GM19372 (cell line): ENCODE measurements at regions not wholly inside any gene's neighbourhood (a gene's known extent, or its start where the extent isn't known, plus 50 kb on each side); places are given as distances from the start of the nearest gene placed in this dataset.
"Not testable (repeated sequence)": the region's sequence is repeated elsewhere in the genome, so short reads cannot be mapped to it uniquely, and the experiment has no call there.

Source experiments
- ATAC-seq: cut with Tn5 transposase; IDR thresholded peaks from one replicate; pipeline ENCODE4 v1.9.1; 2021; ENCODE audit warnings: mild to moderate bottlenecking, low read depth, moderate library complexity; ENCODE audit not compliant: unreplicated experiment

- no peak for ATAC-seq
Measured at GRCh38 chr4:129968366-129968765, 872.4 kb downstream of the C4orf33 start.

- no peak for ATAC-seq
Measured at GRCh38 chr4:129968778-129969177, 872.8 kb downstream of the C4orf33 start.

- no peak for ATAC-seq
Measured at GRCh38 chr4:129970801-129971200, 874.8 kb downstream of the C4orf33 start.

- no peak for ATAC-seq
Measured at GRCh38 chr4:129971419-129971818, 875.5 kb downstream of the C4orf33 start.

- ATAC-seq, result no peak
Measured at GRCh38 chr4:129972257-129972656, 876.3 kb downstream of the C4orf33 start.

GRCh38 chr4:129974730-129975129, 878.8 kb downstream of the C4orf33 start:
- ATAC-seq, result no peak

GRCh38 chr4:129978315-129978714, 882.4 kb downstream of the C4orf33 start:
- ATAC-seq, result no peak

- no peak for ATAC-seq
Measured at GRCh38 chr4:129988957-129989356, 893.0 kb downstream of the C4orf33 start.

- ATAC-seq, result no peak
Measured at GRCh38 chr4:129994715-129995114, 898.8 kb downstream of the C4orf33 start.

GRCh38 chr4:129998436-129999150, 902.6 kb downstream of the C4orf33 start:
- ATAC-seq, result no peak

GRCh38 chr4:129999156-129999555, 903.2 kb downstream of the C4orf33 start:
- no peak for ATAC-seq

GRCh38 chr4:130008461-130008860, 912.5 kb downstream of the C4orf33 start:
- ATAC-seq, result no peak

GRCh38 chr4:130012806-130013205, 916.9 kb downstream of the C4orf33 start:
- ATAC-seq, result not testable (repeated sequence)

GRCh38 chr4:130021706-130022105, 925.8 kb downstream of the C4orf33 start:
- no peak for ATAC-seq

GRCh38 chr4:130023088-130023487, 927.1 kb downstream of the C4orf33 start:
- ATAC-seq, result no peak

- ATAC-seq, result no peak
Measured at GRCh38 chr4:130025701-130026100, 929.7 kb downstream of the C4orf33 start.

- ATAC-seq, result no peak
Measured at GRCh38 chr4:130026185-130026584, 930.2 kb downstream of the C4orf33 start.

GRCh38 chr4:130027973-130028372, 932.0 kb downstream of the C4orf33 start:
- ATAC-seq, result no peak

- ATAC-seq, result peak; percentile 91
Measured at GRCh38 chr4:130028552-130028951, 932.6 kb downstream of the C4orf33 start.

- ATAC-seq, result no peak
Measured at GRCh38 chr4:130029442-130029841, 933.5 kb downstream of the C4orf33 start.

- ATAC-seq, result no peak
Measured at GRCh38 chr4:130031858-130032257, 935.9 kb downstream of the C4orf33 start.

GRCh38 chr4:130033657-130034056, 937.7 kb downstream of the C4orf33 start:
- ATAC-seq, result not testable (repeated sequence)

GRCh38 chr4:130034876-130035275, 938.9 kb downstream of the C4orf33 start:
- no peak for ATAC-seq
